ENCODE measurements at regions not wholly inside any gene's neighbourhood (a gene's known extent, or its start where the extent isn't known, plus 50 kb on each side); places are given as distances from the start of the nearest gene placed in this dataset.
"Not testable (repeated sequence)": the region's sequence is repeated elsewhere in the genome, so short reads cannot be mapped to it uniquely, and the experiment has no call there.

- not testable (repeated sequence) for DNase-seq (ENCODE audit: low read depth)
Measured at GRCh38 chrX:84267432-84267831, 79.4 kb upstream of the RPS6KA6 start.

- no peak for DNase-seq (ENCODE audit: low read depth)
Measured at GRCh38 chrX:84259868-84260267, 71.9 kb upstream of the RPS6KA6 start.

- DNase-seq (ENCODE audit: low read depth), result no peak
Measured at GRCh38 chrX:84258708-84259107, 70.7 kb upstream of the RPS6KA6 start.

- peak; percentile 2 for DNase-seq (ENCODE audit: low read depth)
Measured at GRCh38 chrX:84248226-84248625, 60.2 kb upstream of the RPS6KA6 start.

- no peak for DNase-seq (ENCODE audit: low read depth)
Measured at GRCh38 chrX:84240848-84241565, 53.0 kb upstream of the RPS6KA6 start.

Measured in non-pigmented ciliary epithelial cell (primary cell).